B cell (primary cell): ENCODE measurements at regions not wholly inside any gene's neighbourhood (a gene's known extent, or its start where the extent isn't known, plus 50 kb on each side); places are given as distances from the start of the nearest gene placed in this dataset.

Source experiments
- ATAC-seq: fragments of 200-7000 bp; cut with Tn5 transposase; one replicate; pipeline ENCODE4 v1.10.0; 2021; ENCODE audit warnings: low read depth, mild to moderate bottlenecking, moderate number of reproducible peaks, moderate library complexity
- CTCF ChIA-PET: fragments of 350-600 bp; sonication (Branson Sonifier 250); formaldehyde crosslinking; loops from one replicate; lab custom pipeline; 2021; ENCODE audit warnings: antibody characterized with exemption, inconsistent platforms; lab: Charles Lee
- POLR2A ChIA-PET: fragments of 350-600 bp; sonication (Branson Sonifier 250); formaldehyde crosslinking; loops from one replicate; lab custom pipeline; 2021; ENCODE audit warnings: antibody characterized with exemption; lab: Charles Lee
- DNase-seq: peaks from one replicate; pipeline ENCODE4 v3.0.0; 2013
- H2AFZ ChIP-seq: 2 replicates; pipeline ENCODE4 v1.6.1; 2012; ENCODE audit warnings: mild to moderate bottlenecking, low read depth, low read length; ENCODE audit not compliant: insufficient read depth, poor library complexity, severe bottlenecking
- H3K27ac ChIP-seq, 2 donors: 1 replicate in 1 of 2; 2 replicates in 1 of 2; pipeline ENCODE4 v1.5.1; 2012 to 2013; ENCODE audit warnings: low read length in 2 of 2, mild to moderate bottlenecking in 2 of 2, moderate library complexity in 1 of 2
- H3K27me3 ChIP-seq, 4 experiments: fragments of 200-600 bp in 1 of 4; sonication (generic) in 1 of 4; replicated peaks in 1 of 4; 1 replicate in 2 of 4; 2 replicates in 2 of 4; pipeline versions ENCODE4 v1.6.1 to v1.7.0; 2013 to 2016; ENCODE audit warnings: low read length in 3 of 4, mild to moderate bottlenecking in 2 of 4, mixed read lengths in 1 of 4, moderate library complexity in 1 of 4; ENCODE audit not compliant: insufficient read depth in 4 of 4, control insufficient read depth in 3 of 4; ENCODE audit errors: control extremely low read depth in 1 of 4
- H3K36me3 ChIP-seq, 2 experiments: replicated peaks in 1 of 2; 1 replicate in 1 of 2; 2 replicates in 1 of 2; pipeline versions ENCODE4 v1.6.1 to v1.7.1; 2013; ENCODE audit warnings: low read length in 1 of 2; ENCODE audit not compliant: insufficient read depth in 2 of 2, control insufficient read depth in 1 of 2; ENCODE audit errors: control extremely low read depth in 1 of 2, extremely low read depth in 1 of 2
- H3K4me1 ChIP-seq, 2 donors: fragments of 200-600 bp in 1 of 2; sonication (generic) in 1 of 2; 1 replicate in 1 of 2; 2 replicates in 1 of 2; pipeline versions ENCODE4 v1.5.1 to v1.6.1; 2013 to 2017; ENCODE audit warnings: low read length in 2 of 2; ENCODE audit not compliant: control insufficient read depth in 2 of 2, insufficient read depth in 2 of 2
- H3K4me2 ChIP-seq: replicated peaks from 2 replicates; pipeline ENCODE3; 2012; ENCODE audit warnings: mild to moderate bottlenecking, low read depth, low read length; ENCODE audit not compliant: poor library complexity, severe bottlenecking
- H3K4me3 ChIP-seq, 5 experiments: fragments of 200-600 bp in 1 of 5; sonication (generic) in 1 of 5; 1 replicate in 3 of 5; 2 replicates in 2 of 5; pipeline versions ENCODE4 v1.5.1 to v1.7.0; 2011 to 2016; ENCODE audit warnings: low read length in 4 of 5, mild to moderate bottlenecking in 4 of 5, low read depth in 2 of 5, control low read depth in 1 of 5, moderate library complexity in 1 of 5; ENCODE audit not compliant: insufficient read depth in 1 of 5; ENCODE audit errors: control extremely low read depth in 1 of 5, extremely low read depth in 1 of 5
- H3K79me2 ChIP-seq: fragments of 200-600 bp; sonication (generic); one replicate; pipeline ENCODE4 v1.6.0; 2016; ENCODE audit warnings: low read length; ENCODE audit not compliant: control insufficient read depth, insufficient read depth
- H3K9ac ChIP-seq: fragments of 200-600 bp; sonication (generic); 2 replicates; pipeline ENCODE4 v1.6.1; 2017; ENCODE audit warnings: mild to moderate bottlenecking, low read length, moderate library complexity
- H3K9me3 ChIP-seq, 3 donors: one replicate each; pipeline versions ENCODE4 v1.6.1 to v1.7.1; 2013; ENCODE audit warnings: low read length in 2 of 3; ENCODE audit not compliant: control insufficient read depth in 2 of 3, insufficient read depth in 1 of 3; ENCODE audit errors: control extremely low read depth in 1 of 3
- H4K20me1 ChIP-seq: 2 replicates; pipeline ENCODE4 v1.6.0; 2012; ENCODE audit warnings: mild to moderate bottlenecking, low read length; ENCODE audit not compliant: insufficient read depth, control insufficient read depth, poor library complexity, severe bottlenecking
- H3K27ac Mint-ChIP-seq: one replicate; pipeline ENCODE4 v1.8.0; 2021; ENCODE audit warnings: mixed read lengths
- H3K27me3 Mint-ChIP-seq: one replicate; pipeline ENCODE4 v1.8.0; 2021; ENCODE audit warnings: mixed read lengths
- H3K4me1 Mint-ChIP-seq: one replicate; pipeline ENCODE4 v1.8.0; 2021; ENCODE audit warnings: mixed read lengths
- H3K4me3 Mint-ChIP-seq: one replicate; pipeline ENCODE4 v1.8.0; 2021; ENCODE audit warnings: mixed read lengths
- H3K9me3 Mint-ChIP-seq: one replicate; pipeline ENCODE4 v1.8.0; 2022; ENCODE audit warnings: mixed read lengths; ENCODE audit not compliant: insufficient read depth
- CTCF ChIP-seq: fragments of 200-600 bp; IDR thresholded peaks from one replicate; pipeline ENCODE4 v1.8.0; 2022; ENCODE audit warnings: antibody characterized with exemption, mild to moderate bottlenecking
- EZH2 ChIP-seq: IDR thresholded peaks from 2 replicates; pipeline ENCODE4 v1.6.1; 2012; ENCODE audit warnings: borderline replicate concordance, low read depth, mild to moderate bottlenecking, moderate library complexity, low read length; ENCODE audit not compliant: insufficient read depth, poor library complexity, severe bottlenecking
- WGBS: methylation state at CpG from one replicate; pipeline ENCODE4 v1.1.5; 2013; ENCODE audit warnings: missing lambda C conversion rate; ENCODE audit not compliant: insufficient coverage; 5-methylcytosine and 5-hydroxymethylcytosine counted together
- intact Hi-C: fragments of 100-400 bp; cut with micrococcal nuclease; formaldehyde crosslinking; loops from one replicate; pipeline ENCODE4 v1.10.0; 2022

GRCh38 chr2:76251342-76251741 is 540.6 kb upstream of the GCFC2 start:
- no peaks in the 10 kb centered on the region for H3K36me3 ChIP-seq
- H3K27ac ChIP-seq = no peak overlapping the region
- WGBS = no CpG with 5 or more reads among the region's 2 CpGs
- no peaks in the 10 kb centered on the region for H3K27me3 ChIP-seq
- H3K4me3 Mint-ChIP-seq = no peak overlapping the region
- no peaks in the 10 kb centered on the region for H3K79me2 ChIP-seq
- no peaks in the 10 kb centered on the region for H3K27me3 Mint-ChIP-seq
- ChIA-PET POLR2A (no interaction called here), CTCF (no interaction called here)
- H4K20me1 ChIP-seq = no peaks in the 10 kb centered on the region
- H3K4me3 ChIP-seq = no peak overlapping the region
- H2AFZ ChIP-seq = no peak overlapping the region
- H3K9ac ChIP-seq = no peak overlapping the region
- intact Hi-C loops = no loop called here
- H3K9me3 ChIP-seq = peaks cover 0 to 4% (median 0%) of the 10 kb centered on the region in 3 donors
- no peak overlapping the region for H3K4me2 ChIP-seq
- no peak for ATAC-seq
- H3K4me1 Mint-ChIP-seq = no peaks in the 10 kb centered on the region
- DNase-seq = no peak
- H3K4me1 ChIP-seq = no peaks in the 10 kb centered on the region
- no peak for TF ChIP-seq EZH2
- TF ChIP-seq CTCF = no peak
- no peaks in the 10 kb centered on the region for H3K9me3 Mint-ChIP-seq
- H3K27ac Mint-ChIP-seq = no peak overlapping the region

GRCh38 chr2:76247006-76247405 is 536.3 kb upstream of the GCFC2 start:
- Histone ChIP-seq H3K27me3 (no peaks in the 10 kb centered on the region), H3K4me1 (no peaks in the 10 kb centered on the region), H3K4me3 (no peak overlapping the region), H3K4me2 (no peak overlapping the region), H3K27ac (no peak overlapping the region), H2AFZ (no peak overlapping the region), H3K9me3 (peaks cover 0 to 4% (median 0%) of the 10 kb centered on the region in 3 donors), H3K9ac (no peak overlapping the region), H3K79me2 (no peaks in the 10 kb centered on the region), H4K20me1 (no peaks in the 10 kb centered on the region), H3K36me3 (no peaks in the 10 kb centered on the region)
- TF ChIP-seq CTCF (no peak), EZH2 (no peak)
- CTCF ChIA-PET = interaction anchor here (0.7 kb wide), 1 partner anchor 50 kb away, joined by 3 read pairs; no protein-coding TSS in a partner anchor
- POLR2A ChIA-PET = no interaction called here
- Mint-ChIP-seq H3K4me1 (no peaks in the 10 kb centered on the region), H3K27ac (no peak overlapping the region), H3K9me3 (no peaks in the 10 kb centered on the region), H3K27me3 (no peaks in the 10 kb centered on the region), H3K4me3 (no peak overlapping the region)
- DNase-seq = no peak
- intact Hi-C loops = no loop called here
- ATAC-seq = no peak
- WGBS = 47% methylated on average over 1 of the region's 3 CpGs
